Ishikawa (cell line): ENCODE measurements at regions not wholly inside any gene's neighbourhood (a gene's known extent, or its start where the extent isn't known, plus 50 kb on each side); places are given as distances from the start of the nearest gene placed in this dataset.

Experiments
- CREB1 ChIP-seq: IDR thresholded peaks from 2 replicates; pipeline ENCODE4 v1.6.1; 2012; ENCODE audit warnings: low read depth
- EGR1 ChIP-seq: IDR thresholded peaks from 2 replicates; pipeline ENCODE4 v1.6.1; 2012
- EP300 ChIP-seq: IDR thresholded peaks from 2 replicates; pipeline ENCODE4 v1.6.1; 2012; ENCODE audit warnings: borderline replicate concordance
- FOXM1 ChIP-seq: IDR thresholded peaks from 2 replicates; pipeline ENCODE4 v1.6.1; 2012; ENCODE audit warnings: low read depth, borderline replicate concordance
- NFIC ChIP-seq: IDR thresholded peaks from 2 replicates; pipeline ENCODE4 v1.6.1; 2012
- RAD21 ChIP-seq: IDR thresholded peaks from 2 replicates; pipeline ENCODE4 v1.6.1; 2012; ENCODE audit warnings: low read depth
- REST ChIP-seq: IDR thresholded peaks from 2 replicates; pipeline ENCODE4 v1.6.1; 2012; ENCODE audit warnings: low read depth, mild to moderate bottlenecking
- TEAD4 ChIP-seq: IDR thresholded peaks from 2 replicates; pipeline ENCODE4 v1.6.1; 2012
- YY1 ChIP-seq: IDR thresholded peaks from 2 replicates; pipeline ENCODE4 v1.6.1; 2012; ENCODE audit warnings: low read depth
- ZBTB7A ChIP-seq: IDR thresholded peaks from 2 replicates; pipeline ENCODE4 v1.6.1; 2012; ENCODE audit warnings: low read depth
- TF ChIP-seq, protein P1 (sequence below): IDR thresholded peaks from 2 replicates; pipeline ENCODE4 v1.6.1; 2012
- TF ChIP-seq, protein P2 (sequence below): IDR thresholded peaks from 2 replicates; pipeline ENCODE4 v1.6.1; 2012

DNA sequence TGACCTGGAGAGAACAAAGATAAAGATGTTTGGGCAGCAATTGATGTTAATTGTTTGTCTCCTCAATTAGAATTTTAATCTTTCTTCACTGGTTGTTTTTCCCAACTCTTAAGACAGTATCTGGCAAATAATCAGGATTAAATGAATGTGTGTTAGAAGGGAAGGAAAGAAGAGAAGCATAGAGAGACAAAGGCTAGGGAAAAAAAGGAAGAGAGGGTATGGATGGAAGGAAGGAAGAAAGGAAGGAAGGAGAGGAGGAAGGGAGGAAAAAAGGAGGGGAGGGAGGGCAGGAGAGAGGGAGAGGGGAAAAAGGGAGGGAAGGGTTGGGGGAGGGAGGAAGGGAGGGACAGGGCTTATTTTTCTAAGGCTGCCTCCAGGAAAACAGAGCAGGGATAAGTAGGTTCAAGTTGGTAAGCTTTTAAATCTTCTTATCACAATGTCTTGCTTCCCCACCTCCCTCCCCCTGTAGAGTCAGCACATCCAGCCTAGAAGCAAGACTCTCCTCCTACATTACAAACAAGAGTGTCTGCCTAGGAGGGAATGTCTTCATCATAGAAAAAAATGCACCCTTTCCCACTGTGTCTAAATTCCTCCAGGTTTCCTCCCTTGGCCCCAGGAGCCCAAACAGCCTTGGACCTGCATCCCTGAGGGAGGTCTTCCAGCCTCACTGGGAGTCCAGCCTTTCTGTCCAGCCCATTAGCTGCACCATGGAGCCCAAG lies 447.8 kb upstream of the JARID2 start:
- no peak for TF ChIP-seq CREB1
- no peak for TF ChIP-seq TEAD4
- no peak for TF ChIP-seq RAD21
- no peak for TF ChIP-seq REST
- TF ChIP-seq, protein P1, sequence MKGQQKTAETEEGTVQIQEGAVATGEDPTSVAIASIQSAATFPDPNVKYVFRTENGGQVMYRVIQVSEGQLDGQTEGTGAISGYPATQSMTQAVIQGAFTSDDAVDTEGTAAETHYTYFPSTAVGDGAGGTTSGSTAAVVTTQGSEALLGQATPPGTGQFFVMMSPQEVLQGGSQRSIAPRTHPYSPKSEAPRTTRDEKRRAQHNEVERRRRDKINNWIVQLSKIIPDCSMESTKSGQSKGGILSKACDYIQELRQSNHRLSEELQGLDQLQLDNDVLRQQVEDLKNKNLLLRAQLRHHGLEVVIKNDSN, result no peak
- no peak for TF ChIP-seq YY1
- TF ChIP-seq, protein P2, sequence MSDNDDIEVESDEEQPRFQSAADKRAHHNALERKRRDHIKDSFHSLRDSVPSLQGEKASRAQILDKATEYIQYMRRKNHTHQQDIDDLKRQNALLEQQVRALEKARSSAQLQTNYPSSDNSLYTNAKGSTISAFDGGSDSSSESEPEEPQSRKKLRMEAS, result no peak
- TF ChIP-seq FOXM1, result no peak
- TF ChIP-seq NFIC, result no peak
- TF ChIP-seq EP300, result no peak
- TF ChIP-seq ZBTB7A, result no peak
- no peak for TF ChIP-seq EGR1
